COR-L47 (cell line): ENCODE measurements at regions not wholly inside any gene's neighbourhood (a gene's known extent, or its start where the extent isn't known, plus 50 kb on each side); places are given as distances from the start of the nearest gene placed in this dataset.

Experiments used
- DNase-seq: peaks from one replicate; lab custom pipeline; 2025; lab: John Stamatoyannopoulos, UW

- no peak for DNase-seq
Measured at GRCh38 chr5:171509467-171509866, 90.0 kb downstream of the FGF18 start.

- DNase-seq, result no peak
Measured at GRCh38 chr5:171512397-171512796, 93.0 kb downstream of the FGF18 start.

GRCh38 chr5:171513591-171513990, 94.1 kb downstream of the FGF18 start:
- no peak for DNase-seq

GRCh38 chr5:171518916-171519315, 99.5 kb downstream of the FGF18 start:
- no peak for DNase-seq

GRCh38 chr5:171520300-171521174, 101.1 kb downstream of the FGF18 start:
- DNase-seq, result no peak

- no peak for DNase-seq
Measured at GRCh38 chr5:171521219-171521633, 101.8 kb downstream of the FGF18 start.

GRCh38 chr5:171521679-171522078, 102.2 kb downstream of the FGF18 start:
- DNase-seq, result no peak

GRCh38 chr5:171523781-171524180, 104.3 kb downstream of the FGF18 start:
- no peak for DNase-seq

GRCh38 chr5:171524466-171524865, 105.0 kb downstream of the FGF18 start:
- DNase-seq, result no peak

- no peak for DNase-seq
Measured at GRCh38 chr5:171525085-171525484, 105.6 kb downstream of the FGF18 start.

GRCh38 chr5:171528036-171528435, 108.6 kb downstream of the FGF18 start:
- no peak for DNase-seq

- DNase-seq, result no peak
Measured at GRCh38 chr5:171528865-171529614, 109.6 kb downstream of the FGF18 start.

- DNase-seq, result no peak
Measured at GRCh38 chr5:171531638-171532037, 112.2 kb downstream of the FGF18 start.

- DNase-seq, result no peak
Measured at GRCh38 chr5:171533153-171533552, 113.7 kb downstream of the FGF18 start.

GRCh38 chr5:171534043-171534895, 114.8 kb downstream of the FGF18 start:
- DNase-seq, result no peak

- no peak for DNase-seq
Measured at GRCh38 chr5:171535162-171535561, 115.7 kb downstream of the FGF18 start.

GRCh38 chr5:171537070-171537849, 117.8 kb downstream of the FGF18 start:
- no peak for DNase-seq

- no peak for DNase-seq
Measured at GRCh38 chr5:171537923-171538537, 118.6 kb downstream of the FGF18 start.

GRCh38 chr5:171538681-171539080, 119.2 kb downstream of the FGF18 start:
- DNase-seq, result no peak

- no peak for DNase-seq
Measured at GRCh38 chr5:171540865-171541264, 121.4 kb downstream of the FGF18 start.

- DNase-seq, result no peak
Measured at GRCh38 chr5:171541341-171541776, 121.9 kb downstream of the FGF18 start.
